K562 (cell line): ENCODE measurements at regions not wholly inside any gene's neighbourhood (a gene's known extent, or its start where the extent isn't known, plus 50 kb on each side); places are given as distances from the start of the nearest gene placed in this dataset.

Experiments used
- ATAC-seq: fragments of 200-7000 bp; cut with Tn5 transposase; 3 replicates; pipeline ENCODE4 v1.9.1; 2020; ENCODE audit warnings: moderate library complexity
- BruUV-seq: library from RNA; stranded (reverse); fragments of 400-500 nt; replicated peaks from 2 replicates; lab custom pipeline; 2021; lab: Mats Ljungman, UMichigan
- CTCF ChIA-PET: fragments of 300-600 bp; formaldehyde crosslinking; extraction: SDS; loops from one replicate; lab custom pipeline; 2021; ENCODE audit warnings: low intra/inter-chr PET ratio; lab: Yijun Ruan, JAX
- POLR2A ChIA-PET: fragments of 300-600, 350-650 bp; sonication (Branson Sonifier 250); formaldehyde crosslinking; extraction: SDS; loops from one replicate; lab custom pipeline; 2021; ENCODE audit warnings: antibody characterized with exemption, inconsistent platforms; lab: Yijun Ruan, JAX
- DNase-seq, 4 experiments: peaks; one replicate each; pipeline versions ENCODE4 v3.0.0 to v3.0.0-alpha.2; 2011 to 2018; ENCODE audit warnings: low spot score in 3 of 4, mixed read lengths in 3 of 4; ENCODE audit errors: extremely low read depth in 1 of 4
- FAIRE-seq: peaks from 2 replicates; lab custom pipeline; 2011; peaks lifted over from hg19 to GRCh38; lab: Jason Lieb, UNC
- H2AFZ ChIP-seq: 2 replicates; pipeline ENCODE4 v1.6.0; 2011; ENCODE audit warnings: low read depth, low read length, control low read depth, inconsistent platforms
- H3K27ac ChIP-seq: fragments of 200-600 bp; 3 replicates; pipeline ENCODE4 v1.8.0; 2011; ENCODE audit warnings: low read depth, mild to moderate bottlenecking, control low read depth, inconsistent platforms, low read length, moderate library complexity, mixed read lengths; ENCODE audit errors: extremely low read depth
- H3K27me3 ChIP-seq, 2 experiments: fragments of 300-600 bp in 1 of 2; 2 replicates in 1 of 2; 3 replicates in 1 of 2; pipeline versions ENCODE4 v1.6.0 to v1.8.0; 2011; ENCODE audit warnings: inconsistent platforms in 2 of 2, low read length in 2 of 2, mild to moderate bottlenecking in 1 of 2, mixed read lengths in 1 of 2, moderate library complexity in 1 of 2; ENCODE audit not compliant: control insufficient read depth in 2 of 2, insufficient read depth in 2 of 2
- H3K36me3 ChIP-seq: fragments of 300-600 bp; 3 replicates; pipeline ENCODE4 v1.8.0; 2011; ENCODE audit warnings: mild to moderate bottlenecking, low read length, inconsistent platforms; ENCODE audit not compliant: control insufficient read depth, insufficient read depth
- H3K4me1 ChIP-seq, 2 experiments: fragments of 200-600 bp in 1 of 2; replicated peaks in 1 of 2; 2 replicates in 1 of 2; 3 replicates in 1 of 2; pipeline versions ENCODE4 v1.5.1 to v1.8.0; 2011; ENCODE audit warnings: inconsistent platforms in 2 of 2, low read length in 2 of 2, mild to moderate bottlenecking in 1 of 2, mixed read lengths in 1 of 2, moderate library complexity in 1 of 2; ENCODE audit not compliant: control insufficient read depth in 2 of 2, insufficient read depth in 2 of 2
- H3K4me2 ChIP-seq: 2 replicates; pipeline ENCODE4 v1.6.1; 2011; ENCODE audit warnings: low read length, control low read depth, inconsistent platforms, mixed read lengths; ENCODE audit not compliant: insufficient read depth
- H3K4me3 ChIP-seq: fragments of 200-600 bp; sonication (generic), shearing (Covaris generic); 2 replicates; pipeline ENCODE4 v1.5.1; 2016; ENCODE audit warnings: control low read depth, inconsistent platforms
- H3K79me2 ChIP-seq: fragments of 200-600 bp; 3 replicates; pipeline ENCODE4 v1.8.0; 2011; ENCODE audit warnings: low read length, inconsistent platforms; ENCODE audit not compliant: control insufficient read depth, insufficient read depth
- H3K9ac ChIP-seq, 2 experiments: 2 replicates each; pipeline versions ENCODE4 v1.6.0 to v1.6.1; 2011; ENCODE audit warnings: low read depth in 2 of 2, low read length in 2 of 2, control low read depth in 1 of 2, inconsistent platforms in 1 of 2, mild to moderate bottlenecking in 1 of 2, mixed read lengths in 1 of 2; ENCODE audit not compliant: insufficient read depth in 1 of 2
- H3K9me1 ChIP-seq: one replicate; pipeline ENCODE4 v1.6.0; 2011; ENCODE audit warnings: inconsistent platforms, mild to moderate bottlenecking, low read length, moderate library complexity; ENCODE audit not compliant: control insufficient read depth, insufficient read depth
- H3K9me3 ChIP-seq: replicated peaks from 2 replicates; pipeline ENCODE4 v1.5.1; 2011; ENCODE audit warnings: low read depth, low read length, inconsistent platforms; ENCODE audit not compliant: control insufficient read depth, insufficient read depth
- H4K20me1 ChIP-seq: replicated peaks from 2 replicates; pipeline ENCODE4 v1.6.1; 2011; ENCODE audit warnings: low read length, inconsistent platforms, mixed read lengths; ENCODE audit not compliant: control insufficient read depth, insufficient read depth
- AFF4 ChIP-seq: sonication (generic); formaldehyde crosslinking; IDR thresholded peaks from 2 replicates; pipeline ENCODE4 v1.8.0; 2023; ENCODE audit warnings: mild to moderate bottlenecking, missing genetic modification reagents
- CREB1 ChIP-seq, 2 experiments: sonication (generic) in 1 of 2; formaldehyde crosslinking in 1 of 2; IDR thresholded peaks; 2 replicates each; pipeline versions ENCODE4 v1.6.1 to v1.8.0; 2012 to 2022; ENCODE audit warnings: inconsistent platforms in 1 of 2, mild to moderate bottlenecking in 1 of 2, missing genetic modification reagents in 1 of 2, moderate library complexity in 1 of 2
- ETS1 ChIP-seq: conservative IDR thresholded peaks from 2 replicates; pipeline ENCODE4 v1.6.1; 2011; ENCODE audit warnings: low read depth, mild to moderate bottlenecking, low read length; ENCODE audit not compliant: control insufficient read depth
- RHOXF2B ChIP-seq: fragments of 250-450 bp; sonication (Bioruptor Pico); conservative IDR thresholded peaks from 2 replicates; pipeline ENCODE4 v1.5.1; 2021
- SRSF7 ChIP-seq: fragments of 200-400 bp; formaldehyde crosslinking; optimal IDR thresholded peaks from 2 replicates; pipeline ENCODE3; 2017; ENCODE audit warnings: mild to moderate bottlenecking, low read depth, low read length
- ZNF324 ChIP-seq: fragments of 250-450 bp; sonication (Bioruptor Pico); IDR thresholded peaks from 2 replicates; pipeline ENCODE4 v1.4.0; 2020; ENCODE audit warnings: mild to moderate bottlenecking
- WGBS: fragments of 100-300 bp; shearing (Covaris generic); methylation state at CpG from one replicate; pipeline ENCODE4 v1.1.6; 2016; ENCODE audit warnings: low coverage, mixed read lengths; ENCODE audit not compliant: insufficient coverage; ENCODE audit errors: missing lambda C conversion rate; 5-methylcytosine and 5-hydroxymethylcytosine counted together
- in situ Hi-C: fragments of 300-500 bp; cut with MboI; formaldehyde crosslinking; loops from 4 replicates; pipeline ENCODE4 v1.15.0; 2018; ENCODE audit warnings: inconsistent platforms, mixed read lengths
- intact Hi-C: fragments of 100-400 bp; cut with micrococcal nuclease; formaldehyde crosslinking; loops from 2 replicates; pipeline ENCODE4 v1.14.2; 2022

GRCh38 chr14:28138341-28138740 lies 628.2 kb upstream of the FOXG1 start:
- Histone ChIP-seq H3K4me1 (no peaks in the 10 kb centered on the region), H3K9me1 (no peaks in the 10 kb centered on the region), H2AFZ (no peak overlapping the region), H4K20me1 (no peaks in the 10 kb centered on the region), H3K9me3 (no peaks in the 10 kb centered on the region), H3K27me3 (no peaks in the 10 kb centered on the region), H3K36me3 (no peaks in the 10 kb centered on the region), H3K9ac (no peak overlapping the region), H3K4me3 (no peak overlapping the region), H3K79me2 (no peaks in the 10 kb centered on the region), H3K4me2 (no peak overlapping the region), H3K27ac (no peak overlapping the region)
- no TSS peak for BruUV-seq
- intact Hi-C loops = no loop called here
- FAIRE-seq (no peak), DNase-seq (no peak), ATAC-seq (no peak)
- CTCF ChIA-PET = no interaction called here
- in situ Hi-C loops = no loop called here
- POLR2A ChIA-PET = no interaction called here
- 0% methylated on average over 1 of the region's 1 CpG for WGBS
- TF ChIP-seq RHOXF2B (CRISPR knock-in tag) (no peak), ETS1 (no peak), SRSF7 (no peak), CREB1 (IDR thresholded peaks at IDR 0.05) (no peak), CREB1 (CRISPR knock-in tag; IDR thresholded peaks at IDR 0.05) (no peak), ZNF324 (CRISPR knock-in tag) (no peak), AFF4 (CRISPR knock-in tag) (no peak)
